Cardiac muscle cell (in vitro differentiated cells and primary cell): ENCODE measurements at regions not wholly inside any gene's neighbourhood (a gene's known extent, or its start where the extent isn't known, plus 50 kb on each side); places are given as distances from the start of the nearest gene placed in this dataset.
A peak's percentile ranks its signal among the peaks of the same experiment; 100 is the strongest.

Experiments
- DNase-seq, 2 donors: peaks; one replicate each; pipeline versions ENCODE4 v3.0.0 to v3.0.0-alpha.2; 2010 to 2017; ENCODE audit warnings: low read depth in 1 of 2, low spot score in 1 of 2
- H3K27ac ChIP-seq: fragments of 200-600 bp; sonication (generic); 2 replicates; pipeline ENCODE4 v1.5.1; 2016
- H3K27me3 ChIP-seq: fragments of 200-600 bp; sonication (generic); 2 replicates; pipeline ENCODE4 v1.6.0; 2016; ENCODE audit warnings: control low read depth
- H3K36me3 ChIP-seq: fragments of 200-600 bp; sonication (generic); 2 replicates; pipeline ENCODE4 v1.5.1; 2016; ENCODE audit warnings: control low read depth
- H3K4me1 ChIP-seq: fragments of 200-600 bp; sonication (generic); 2 replicates; pipeline ENCODE4 v1.8.1; 2017; ENCODE audit warnings: low read depth, mild to moderate bottlenecking, mixed run types
- H3K4me3 ChIP-seq: fragments of 200-600 bp; sonication (generic); 2 replicates; pipeline ENCODE4 v1.5.1; 2016; ENCODE audit warnings: mild to moderate bottlenecking
- H3K9me3 ChIP-seq: fragments of 200-600 bp; sonication (generic); 2 replicates; pipeline ENCODE4 v1.5.1; 2017; ENCODE audit warnings: low read depth, mild to moderate bottlenecking, control low read depth
- CTCF ChIP-seq: IDR thresholded peaks from 2 replicates; pipeline ENCODE4 v1.5.1; 2012; ENCODE audit warnings: low read depth, mild to moderate bottlenecking, low read length

DNA sequence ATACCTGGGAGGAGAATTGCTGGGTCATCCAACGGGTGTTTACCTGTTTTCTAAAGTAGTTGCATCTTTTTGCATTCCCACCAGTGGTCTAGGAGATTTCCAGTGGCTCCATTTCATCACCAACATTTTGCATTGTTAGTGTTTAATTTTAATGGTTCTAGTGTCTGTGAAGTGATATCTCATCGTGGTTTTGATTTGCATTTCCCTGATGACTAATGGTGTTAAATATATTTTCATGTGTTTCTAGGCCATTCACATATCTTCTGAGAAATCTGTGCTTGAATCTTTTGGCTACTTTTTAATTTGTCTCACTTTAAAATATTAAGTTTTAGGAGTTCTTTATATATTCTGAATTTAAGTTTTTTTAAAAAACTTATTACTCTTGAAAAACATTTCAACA is 439.6 kb downstream of the TMEM135 start:
- Histone ChIP-seq H3K4me3 (no peak overlapping the region), H3K4me1 (no peaks in the 10 kb centered on the region), H3K27me3 (no peaks in the 10 kb centered on the region), H3K9me3 (no peaks in the 10 kb centered on the region), H3K36me3 (no peaks in the 10 kb centered on the region), H3K27ac (no peak overlapping the region)
- no peak for DNase-seq
- no peak for TF ChIP-seq CTCF

DNA sequence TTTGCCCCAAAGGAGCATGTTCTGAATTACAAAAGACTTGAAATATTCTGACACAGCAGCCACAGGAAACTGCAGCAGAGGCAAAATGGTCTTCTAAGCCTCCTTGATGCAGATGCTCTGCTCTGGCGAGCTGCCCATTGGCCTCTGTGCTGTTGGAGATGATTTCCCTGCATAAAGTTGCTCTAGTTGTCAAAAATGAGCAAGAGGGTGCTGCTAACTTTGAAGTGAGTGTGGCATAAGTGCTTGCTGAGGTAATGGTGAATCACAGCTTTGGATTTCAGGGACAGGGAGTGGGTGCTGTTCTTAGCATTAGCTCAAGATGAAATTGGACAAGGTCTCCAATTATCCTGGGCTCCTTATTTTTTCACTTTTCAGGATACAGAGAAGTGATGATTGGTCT is 435.4 kb downstream of the TMEM135 start:
- no peak for DNase-seq
- H3K27me3 ChIP-seq, result no peaks in the 10 kb centered on the region
- no peaks in the 10 kb centered on the region for H3K36me3 ChIP-seq
- no peak overlapping the region for H3K4me3 ChIP-seq
- no peaks in the 10 kb centered on the region for H3K9me3 ChIP-seq
- H3K27ac ChIP-seq, result no peak overlapping the region
- H3K4me1 ChIP-seq, result no peaks in the 10 kb centered on the region
- TF ChIP-seq CTCF, result no peak

- Histone ChIP-seq H3K9me3 (no peaks in the 10 kb centered on the region), H3K36me3 (no peaks in the 10 kb centered on the region), H3K4me1 (peaks cover 18% of the 10 kb centered on the region), H3K27me3 (no peaks in the 10 kb centered on the region), H3K4me3 (no peak overlapping the region), H3K27ac (no peak overlapping the region)
- no peak for DNase-seq
- no peak for TF ChIP-seq CTCF
Observed at GRCh38 chr11:87466223-87466622, 428.5 kb downstream of the TMEM135 start.

GRCh38 chr11:87465716-87466115 is 428.0 kb downstream of the TMEM135 start:
- H3K4me1 ChIP-seq, result peaks cover 18% of the 10 kb centered on the region
- TF ChIP-seq CTCF, result no peak
- no peak overlapping the region for H3K27ac ChIP-seq
- DNase-seq, result no peak
- no peaks in the 10 kb centered on the region for H3K9me3 ChIP-seq
- no peak overlapping the region for H3K4me3 ChIP-seq
- H3K27me3 ChIP-seq, result no peaks in the 10 kb centered on the region
- no peaks in the 10 kb centered on the region for H3K36me3 ChIP-seq

GRCh38 chr11:87463486-87464102 is 425.9 kb downstream of the TMEM135 start:
- Histone ChIP-seq H3K36me3 (no peaks in the 10 kb centered on the region), H3K4me1 (peaks cover 18% of the 10 kb centered on the region), H3K27me3 (no peaks in the 10 kb centered on the region), H3K27ac (no peak overlapping the region), H3K9me3 (no peaks in the 10 kb centered on the region), H3K4me3 (no peak overlapping the region)
- peak in 1 of 2 donors; percentile 60 for DNase-seq
- no peak for TF ChIP-seq CTCF
